WTC11 (cell line): ENCODE measurements at regions not wholly inside any gene's neighbourhood (a gene's known extent, or its start where the extent isn't known, plus 50 kb on each side); places are given as distances from the start of the nearest gene placed in this dataset.

Experiments used
- ATAC-seq: fragments of 200-7000 bp; cut with Tn5 transposase; 2 replicates; pipeline ENCODE4 v1.10.0; 2021; ENCODE audit warnings: mild to moderate bottlenecking, moderate library complexity
- CTCF ChIA-PET: fragments of 300-600 bp; sonication (Branson Sonifier 250); formaldehyde crosslinking; loops from one replicate; lab custom pipeline; 2021; ENCODE audit warnings: antibody characterized with exemption; lab: Charles Lee
- POLR2A ChIA-PET: fragments of 350-600 bp; sonication (Branson Sonifier 250); formaldehyde crosslinking; loops from one replicate; lab custom pipeline; 2021; ENCODE audit warnings: antibody characterized with exemption; lab: Charles Lee
- DNase-seq: peaks from one replicate; pipeline ENCODE4 v3.0.0; 2021; ENCODE audit warnings: low spot score
- H3K27ac Mint-ChIP-seq: 2 replicates; pipeline ENCODE4 v1.8.0; 2021; ENCODE audit warnings: mixed read lengths
- H3K27me3 Mint-ChIP-seq: 2 replicates; pipeline ENCODE4 v1.8.0; 2021; ENCODE audit warnings: low read depth, mild to moderate bottlenecking, moderate library complexity, mixed read lengths
- H3K36me3 Mint-ChIP-seq: 2 replicates; pipeline ENCODE4 v1.8.0; 2021; ENCODE audit warnings: mixed read lengths
- H3K4me1 Mint-ChIP-seq: 2 replicates; pipeline ENCODE4 v1.8.0; 2022; ENCODE audit warnings: mixed read lengths
- H3K4me3 Mint-ChIP-seq: 2 replicates; pipeline ENCODE4 v1.8.0; 2021; ENCODE audit warnings: mild to moderate bottlenecking, moderate library complexity, mixed read lengths
- H3K9me3 Mint-ChIP-seq: 2 replicates; pipeline ENCODE4 v1.8.0; 2021; ENCODE audit warnings: mixed read lengths
- ATF2 ChIP-seq: sonication (generic); formaldehyde crosslinking; IDR thresholded peaks from 2 replicates; pipeline ENCODE4 v1.8.1; 2022; ENCODE audit warnings: low read depth, missing genetic modification reagents, borderline replicate concordance
- CTCF ChIP-seq: fragments of 200-600 bp; IDR thresholded peaks from 2 replicates; pipeline ENCODE4 v1.8.0; 2022; ENCODE audit warnings: antibody characterized with exemption
- ERG ChIP-seq: fragments of 250-450 bp; sonication (Bioruptor Pico); IDR thresholded peaks from 2 replicates; pipeline ENCODE4 v1.8.0; 2021; ENCODE audit warnings: mild to moderate bottlenecking
- ESRRA ChIP-seq: sonication (generic); formaldehyde crosslinking; IDR thresholded peaks from 2 replicates; pipeline ENCODE4 v1.8.1; 2022; ENCODE audit warnings: mild to moderate bottlenecking, missing genetic modification reagents, borderline replicate concordance
- FOXP1 ChIP-seq: sonication (generic); formaldehyde crosslinking; IDR thresholded peaks from 2 replicates; pipeline ENCODE4 v1.8.0; 2022; ENCODE audit warnings: missing genetic modification reagents, mild to moderate bottlenecking, moderate library complexity, borderline replicate concordance
- MAX ChIP-seq: sonication (generic); formaldehyde crosslinking; IDR thresholded peaks from 2 replicates; pipeline ENCODE4 v1.8.0; 2022; ENCODE audit warnings: mild to moderate bottlenecking, missing genetic modification reagents
- SOX15 ChIP-seq: fragments of 250-450 bp; sonication (Bioruptor Pico); IDR thresholded peaks from 2 replicates; pipeline ENCODE4 v1.9.0; 2021; ENCODE audit warnings: mild to moderate bottlenecking
- TCF7 ChIP-seq: sonication (generic); formaldehyde crosslinking; IDR thresholded peaks from 2 replicates; pipeline ENCODE4 v1.8.0; 2022; ENCODE audit warnings: mild to moderate bottlenecking, low read depth, missing genetic modification reagents, moderate library complexity
- TEAD1 ChIP-seq: sonication (generic); formaldehyde crosslinking; IDR thresholded peaks from 2 replicates; pipeline ENCODE4 v1.8.0; 2022; ENCODE audit warnings: mild to moderate bottlenecking, missing genetic modification reagents
- TP53 ChIP-seq: sonication (generic); formaldehyde crosslinking; IDR thresholded peaks from 2 replicates; pipeline ENCODE4 v1.8.1; 2023; ENCODE audit warnings: mild to moderate bottlenecking, missing genetic modification reagents
- ZNF219 ChIP-seq: sonication (generic); formaldehyde crosslinking; IDR thresholded peaks from 2 replicates; pipeline ENCODE4 v1.8.0; 2023; ENCODE audit warnings: missing genetic modification reagents, mild to moderate bottlenecking, borderline replicate concordance
- ZNF317 ChIP-seq: sonication (generic); formaldehyde crosslinking; IDR thresholded peaks from 2 replicates; pipeline ENCODE4 v1.8.1; 2023; ENCODE audit warnings: low read depth, mild to moderate bottlenecking, moderate library complexity, missing genetic modification reagents, borderline replicate concordance
- ZNF396 ChIP-seq: fragments of 250-450 bp; sonication (Bioruptor Pico); IDR thresholded peaks from 2 replicates; pipeline ENCODE4 v1.8.0; 2021; ENCODE audit warnings: mild to moderate bottlenecking, moderate library complexity, borderline replicate concordance
- TF ChIP-seq, protein P1 (sequence below): sonication (generic); formaldehyde crosslinking; IDR thresholded peaks from 2 replicates; pipeline ENCODE4 v1.8.1; 2023; ENCODE audit warnings: mild to moderate bottlenecking, missing genetic modification reagents
- TF ChIP-seq, protein P2 (sequence below): sonication (generic); formaldehyde crosslinking; IDR thresholded peaks from 2 replicates; pipeline ENCODE4 v1.8.1; 2022; ENCODE audit warnings: mild to moderate bottlenecking, missing genetic modification reagents, moderate library complexity, borderline replicate concordance
- TF ChIP-seq, protein P3 (sequence below): sonication (generic); formaldehyde crosslinking; IDR thresholded peaks from 2 replicates; pipeline ENCODE4 v1.8.0; 2023; ENCODE audit warnings: mild to moderate bottlenecking, missing genetic modification reagents
- TF ChIP-seq, protein P4 (sequence below): sonication (generic); formaldehyde crosslinking; IDR thresholded peaks from 2 replicates; pipeline ENCODE4 v1.8.0; 2022; ENCODE audit warnings: missing genetic modification reagents

- no peak overlapping the region for H3K4me3 Mint-ChIP-seq
- no peaks in the 10 kb centered on the region for H3K9me3 Mint-ChIP-seq
- no peak overlapping the region for H3K27ac Mint-ChIP-seq
- POLR2A ChIA-PET: no interaction called here
- H3K27me3 Mint-ChIP-seq: no peaks in the 10 kb centered on the region
- no peak for DNase-seq
- no peak for ATAC-seq
- H3K36me3 Mint-ChIP-seq: no peaks in the 10 kb centered on the region
- TF ChIP-seq ESRRA (CRISPR knock-in tag): no peak
- TF ChIP-seq, protein P1, sequence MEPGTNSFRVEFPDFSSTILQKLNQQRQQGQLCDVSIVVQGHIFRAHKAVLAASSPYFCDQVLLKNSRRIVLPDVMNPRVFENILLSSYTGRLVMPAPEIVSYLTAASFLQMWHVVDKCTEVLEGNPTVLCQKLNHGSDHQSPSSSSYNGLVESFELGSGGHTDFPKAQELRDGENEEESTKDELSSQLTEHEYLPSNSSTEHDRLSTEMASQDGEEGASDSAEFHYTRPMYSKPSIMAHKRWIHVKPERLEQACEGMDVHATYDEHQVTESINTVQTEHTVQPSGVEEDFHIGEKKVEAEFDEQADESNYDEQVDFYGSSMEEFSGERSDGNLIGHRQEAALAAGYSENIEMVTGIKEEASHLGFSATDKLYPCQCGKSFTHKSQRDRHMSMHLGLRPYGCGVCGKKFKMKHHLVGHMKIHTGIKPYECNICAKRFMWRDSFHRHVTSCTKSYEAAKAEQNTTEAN: no peak
- no peak for TF ChIP-seq ATF2 (CRISPR knock-in tag)
- TF ChIP-seq TCF7 (CRISPR knock-in tag): no peak
- no peak for TF ChIP-seq ZNF317 (CRISPR knock-in tag)
- TF ChIP-seq ERG: no peak
- no peak for TF ChIP-seq TEAD1 (CRISPR knock-in tag)
- TF ChIP-seq, protein P2, sequence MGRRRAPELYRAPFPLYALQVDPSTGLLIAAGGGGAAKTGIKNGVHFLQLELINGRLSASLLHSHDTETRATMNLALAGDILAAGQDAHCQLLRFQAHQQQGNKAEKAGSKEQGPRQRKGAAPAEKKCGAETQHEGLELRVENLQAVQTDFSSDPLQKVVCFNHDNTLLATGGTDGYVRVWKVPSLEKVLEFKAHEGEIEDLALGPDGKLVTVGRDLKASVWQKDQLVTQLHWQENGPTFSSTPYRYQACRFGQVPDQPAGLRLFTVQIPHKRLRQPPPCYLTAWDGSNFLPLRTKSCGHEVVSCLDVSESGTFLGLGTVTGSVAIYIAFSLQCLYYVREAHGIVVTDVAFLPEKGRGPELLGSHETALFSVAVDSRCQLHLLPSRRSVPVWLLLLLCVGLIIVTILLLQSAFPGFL (CRISPR knock-in tag): no peak
- no peak for TF ChIP-seq FOXP1
- no peak for TF ChIP-seq ZNF219 (CRISPR knock-in tag)
- TF ChIP-seq, all 79 proteins: peak for 0
- H3K4me1 Mint-ChIP-seq: no peaks in the 10 kb centered on the region
- CTCF ChIA-PET: no interaction called here
These were observed 117.0 kb upstream of the NEBL start for GRCh38 chr10:21014141-21014540.

GRCh38 chr10:21011433-21012018 is 114.4 kb upstream of the NEBL start:
- H3K27ac Mint-ChIP-seq: no peak overlapping the region
- DNase-seq: no peak
- TF ChIP-seq MAX (CRISPR knock-in tag) (no peak), ATF2 (CRISPR knock-in tag) (no peak), TP53 (no peak), SOX15 (CRISPR knock-in tag) (no peak), ZNF396 (CRISPR knock-in tag) (no peak), CTCF (no peak)
- TF ChIP-seq, protein P3, sequence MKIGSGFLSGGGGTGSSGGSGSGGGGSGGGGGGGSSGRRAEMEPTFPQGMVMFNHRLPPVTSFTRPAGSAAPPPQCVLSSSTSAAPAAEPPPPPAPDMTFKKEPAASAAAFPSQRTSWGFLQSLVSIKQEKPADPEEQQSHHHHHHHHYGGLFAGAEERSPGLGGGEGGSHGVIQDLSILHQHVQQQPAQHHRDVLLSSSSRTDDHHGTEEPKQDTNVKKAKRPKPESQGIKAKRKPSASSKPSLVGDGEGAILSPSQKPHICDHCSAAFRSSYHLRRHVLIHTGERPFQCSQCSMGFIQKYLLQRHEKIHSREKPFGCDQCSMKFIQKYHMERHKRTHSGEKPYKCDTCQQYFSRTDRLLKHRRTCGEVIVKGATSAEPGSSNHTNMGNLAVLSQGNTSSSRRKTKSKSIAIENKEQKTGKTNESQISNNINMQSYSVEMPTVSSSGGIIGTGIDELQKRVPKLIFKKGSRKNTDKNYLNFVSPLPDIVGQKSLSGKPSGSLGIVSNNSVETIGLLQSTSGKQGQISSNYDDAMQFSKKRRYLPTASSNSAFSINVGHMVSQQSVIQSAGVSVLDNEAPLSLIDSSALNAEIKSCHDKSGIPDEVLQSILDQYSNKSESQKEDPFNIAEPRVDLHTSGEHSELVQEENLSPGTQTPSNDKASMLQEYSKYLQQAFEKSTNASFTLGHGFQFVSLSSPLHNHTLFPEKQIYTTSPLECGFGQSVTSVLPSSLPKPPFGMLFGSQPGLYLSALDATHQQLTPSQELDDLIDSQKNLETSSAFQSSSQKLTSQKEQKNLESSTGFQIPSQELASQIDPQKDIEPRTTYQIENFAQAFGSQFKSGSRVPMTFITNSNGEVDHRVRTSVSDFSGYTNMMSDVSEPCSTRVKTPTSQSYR: no peak
- TF ChIP-seq, protein P4, sequence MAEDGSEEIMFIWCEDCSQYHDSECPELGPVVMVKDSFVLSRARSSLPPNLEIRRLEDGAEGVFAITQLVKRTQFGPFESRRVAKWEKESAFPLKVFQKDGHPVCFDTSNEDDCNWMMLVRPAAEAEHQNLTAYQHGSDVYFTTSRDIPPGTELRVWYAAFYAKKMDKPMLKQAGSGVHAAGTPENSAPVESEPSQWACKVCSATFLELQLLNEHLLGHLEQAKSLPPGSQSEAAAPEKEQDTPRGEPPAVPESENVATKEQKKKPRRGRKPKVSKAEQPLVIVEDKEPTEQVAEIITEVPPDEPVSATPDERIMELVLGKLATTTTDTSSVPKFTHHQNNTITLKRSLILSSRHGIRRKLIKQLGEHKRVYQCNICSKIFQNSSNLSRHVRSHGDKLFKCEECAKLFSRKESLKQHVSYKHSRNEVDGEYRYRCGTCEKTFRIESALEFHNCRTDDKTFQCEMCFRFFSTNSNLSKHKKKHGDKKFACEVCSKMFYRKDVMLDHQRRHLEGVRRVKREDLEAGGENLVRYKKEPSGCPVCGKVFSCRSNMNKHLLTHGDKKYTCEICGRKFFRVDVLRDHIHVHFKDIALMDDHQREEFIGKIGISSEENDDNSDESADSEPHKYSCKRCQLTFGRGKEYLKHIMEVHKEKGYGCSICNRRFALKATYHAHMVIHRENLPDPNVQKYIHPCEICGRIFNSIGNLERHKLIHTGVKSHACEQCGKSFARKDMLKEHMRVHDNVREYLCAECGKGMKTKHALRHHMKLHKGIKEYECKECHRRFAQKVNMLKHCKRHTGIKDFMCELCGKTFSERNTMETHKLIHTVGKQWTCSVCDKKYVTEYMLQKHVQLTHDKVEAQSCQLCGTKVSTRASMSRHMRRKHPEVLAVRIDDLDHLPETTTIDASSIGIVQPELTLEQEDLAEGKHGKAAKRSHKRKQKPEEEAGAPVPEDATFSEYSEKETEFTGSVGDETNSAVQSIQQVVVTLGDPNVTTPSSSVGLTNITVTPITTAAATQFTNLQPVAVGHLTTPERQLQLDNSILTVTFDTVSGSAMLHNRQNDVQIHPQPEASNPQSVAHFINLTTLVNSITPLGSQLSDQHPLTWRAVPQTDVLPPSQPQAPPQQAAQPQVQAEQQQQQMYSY: no peak

More at GRCh38 chr10:21011433-21012018, 114.4 kb upstream of the NEBL start:
- POLR2A ChIA-PET: interaction anchor here (0.6 kb wide), 1 partner anchor 87 kb away, joined by 4 read pairs; no protein-coding TSS in a partner anchor
- CTCF ChIA-PET: interaction anchor here (1.4 kb wide), 1 partner anchor 9 kb away, joined by 5 read pairs; no protein-coding TSS in a partner anchor
- no peaks in the 10 kb centered on the region for H3K9me3 Mint-ChIP-seq
- H3K27me3 Mint-ChIP-seq: no peaks in the 10 kb centered on the region
- no peak overlapping the region for H3K4me3 Mint-ChIP-seq
- H3K36me3 Mint-ChIP-seq: no peaks in the 10 kb centered on the region
- H3K4me1 Mint-ChIP-seq: no peaks in the 10 kb centered on the region
- no peak for ATAC-seq
